Smooth muscle cell (in vitro differentiated cells): ENCODE measurements at regions not wholly inside any gene's neighbourhood (a gene's known extent, or its start where the extent isn't known, plus 50 kb on each side); places are given as distances from the start of the nearest gene placed in this dataset.

Experiments used
- DNase-seq: peaks from one replicate; lab custom pipeline; 2025; ENCODE audit not compliant: unreplicated experiment; lab: John Stamatoyannopoulos, UW
- H2AFZ ChIP-seq: fragments of 200-600 bp; sonication (generic); 2 replicates; pipeline ENCODE4 v1.6.0; 2016; ENCODE audit warnings: antibody characterized with exemption, low read depth, mild to moderate bottlenecking
- H3F3A ChIP-seq: fragments of 200-600 bp; sonication (generic); 2 replicates; pipeline ENCODE4 v1.6.0; 2017; ENCODE audit warnings: antibody characterized with exemption, low read depth
- H3K27ac ChIP-seq: fragments of 200-600 bp; sonication (generic); 2 replicates; pipeline ENCODE4 v1.5.1; 2016; ENCODE audit warnings: low read depth, mild to moderate bottlenecking
- H3K27me3 ChIP-seq: fragments of 200-600 bp; sonication (generic); 2 replicates; pipeline ENCODE4 v1.6.1; 2016; ENCODE audit warnings: low read depth, mild to moderate bottlenecking
- H3K36me3 ChIP-seq: fragments of 200-600 bp; sonication (generic); 2 replicates; pipeline ENCODE4 v1.5.1; 2016; ENCODE audit warnings: low read depth
- H3K4me1 ChIP-seq: fragments of 200-600 bp; sonication (generic); 2 replicates; pipeline ENCODE4 v1.5.1; 2016; ENCODE audit warnings: low read depth
- H3K4me2 ChIP-seq: fragments of 200-600 bp; sonication (generic); 2 replicates; pipeline ENCODE4 v1.6.0; 2016; ENCODE audit warnings: mild to moderate bottlenecking
- H3K4me3 ChIP-seq: fragments of 200-600 bp; sonication (generic); 2 replicates; pipeline ENCODE4 v1.5.1; 2016; ENCODE audit warnings: mild to moderate bottlenecking
- H3K79me2 ChIP-seq: fragments of 200-600 bp; sonication (generic); 2 replicates; pipeline ENCODE4 v1.6.0; 2016; ENCODE audit warnings: low read depth, mild to moderate bottlenecking
- H3K9ac ChIP-seq: fragments of 200-600 bp; sonication (generic); 2 replicates; pipeline ENCODE4 v1.6.0; 2016; ENCODE audit warnings: low read depth
- H3K9me3 ChIP-seq: fragments of 200-600 bp; sonication (generic); replicated peaks from 2 replicates; pipeline ENCODE4 v1.5.1; 2016; ENCODE audit warnings: low read depth
- H4K20me1 ChIP-seq: fragments of 200-600 bp; sonication (generic); 2 replicates; pipeline ENCODE4 v1.6.0; 2016; ENCODE audit warnings: low read depth
- CTCF ChIP-seq: fragments of 200-600 bp; sonication (generic); IDR thresholded peaks from 2 replicates; pipeline ENCODE4 v1.5.1; 2017; ENCODE audit warnings: borderline replicate concordance, mild to moderate bottlenecking, antibody characterized with exemption; ENCODE audit not compliant: insufficient read depth, poor library complexity, severe bottlenecking
- WGBS: methylation state at CpG from one replicate; pipeline ENCODE4 v1.1.7; 2016; ENCODE audit warnings: low lambda C conversion rate; 5-methylcytosine and 5-hydroxymethylcytosine counted together

- Histone ChIP-seq H4K20me1 (no peaks in the 10 kb centered on the region), H3K9me3 (peaks cover 3% of the 10 kb centered on the region), H3K36me3 (no peaks in the 10 kb centered on the region), H2AFZ (no peak overlapping the region), H3F3A (no peaks in the 10 kb centered on the region), H3K4me2 (no peak overlapping the region), H3K79me2 (no peaks in the 10 kb centered on the region), H3K27ac (no peak overlapping the region), H3K4me1 (no peaks in the 10 kb centered on the region), H3K27me3 (no peaks in the 10 kb centered on the region), H3K9ac (no peak overlapping the region), H3K4me3 (no peak overlapping the region)
- WGBS, result 59% methylated on average over 1 of the region's 1 CpG
- no peak for DNase-seq
- TF ChIP-seq CTCF, result no peak
These were observed 137.3 kb upstream of the ZNF507 start for GRCh38 chr19:32208060-32208459.

GRCh38 chr19:32219392-32219791 is 126.0 kb upstream of the ZNF507 start:
- H4K20me1 ChIP-seq, result no peaks in the 10 kb centered on the region
- no peaks in the 10 kb centered on the region for H3F3A ChIP-seq
- no peak overlapping the region for H3K9ac ChIP-seq
- TF ChIP-seq CTCF, result no peak
- no peak overlapping the region for H3K4me3 ChIP-seq
- H3K4me1 ChIP-seq, result no peaks in the 10 kb centered on the region
- H3K79me2 ChIP-seq, result no peaks in the 10 kb centered on the region
- H3K36me3 ChIP-seq, result no peaks in the 10 kb centered on the region
- no peak for DNase-seq
- no peak overlapping the region for H3K4me2 ChIP-seq
- H3K27me3 ChIP-seq, result peaks cover 19% of the 10 kb centered on the region
- no peak overlapping the region for H3K27ac ChIP-seq
- WGBS, result 86% methylated on average over 3 of the region's 3 CpGs
- H2AFZ ChIP-seq, result no peak overlapping the region
- H3K9me3 ChIP-seq, result no peaks in the 10 kb centered on the region

GRCh38 chr19:32219881-32220472 is 125.4 kb upstream of the ZNF507 start:
- Histone ChIP-seq H3K4me1 (no peaks in the 10 kb centered on the region), H2AFZ (no peak overlapping the region), H3K4me3 (no peak overlapping the region), H3K4me2 (no peak overlapping the region), H3K9me3 (no peaks in the 10 kb centered on the region), H4K20me1 (no peaks in the 10 kb centered on the region), H3K27ac (no peak overlapping the region), H3K9ac (no peak overlapping the region), H3F3A (no peaks in the 10 kb centered on the region), H3K27me3 (peaks cover 22% of the 10 kb centered on the region), H3K79me2 (no peaks in the 10 kb centered on the region), H3K36me3 (no peaks in the 10 kb centered on the region)
- WGBS, result 83% methylated on average over 4 of the region's 4 CpGs
- DNase-seq, result no peak
- no peak for TF ChIP-seq CTCF

- Histone ChIP-seq H3K79me2 (no peaks in the 10 kb centered on the region), H4K20me1 (no peaks in the 10 kb centered on the region), H3K4me1 (no peaks in the 10 kb centered on the region), H3K4me2 (no peak overlapping the region), H3K9ac (no peak overlapping the region), H3K36me3 (no peaks in the 10 kb centered on the region), H2AFZ (no peak overlapping the region), H3K9me3 (no peaks in the 10 kb centered on the region), H3K27me3 (peaks cover 32% of the 10 kb centered on the region), H3K4me3 (no peak overlapping the region), H3K27ac (no peak overlapping the region), H3F3A (no peaks in the 10 kb centered on the region)
- WGBS, result 84% methylated on average over 8 of the region's 8 CpGs
- DNase-seq, result no peak
- TF ChIP-seq CTCF, result no peak
These were observed 124.5 kb upstream of the ZNF507 start for GRCh38 chr19:32220951-32221350.
